Ascending aorta (tissue), 2 donors: ENCODE measurements at regions not wholly inside any gene's neighbourhood (a gene's known extent, or its start where the extent isn't known, plus 50 kb on each side); places are given as distances from the start of the nearest gene placed in this dataset.

ENCODE experiments used
- DNase-seq, 2 donors: peaks; one replicate each; pipeline ENCODE4 v3.0.0-alpha.2; 2019; ENCODE audit warnings: low spot score in 2 of 2
- H3K27ac ChIP-seq, 2 donors: fragments of 200-600 bp; sonication (generic); one replicate each; pipeline ENCODE4 v1.5.1; 2016 to 2017; ENCODE audit warnings: mild to moderate bottlenecking in 1 of 2
- H3K27me3 ChIP-seq: fragments of 200-600 bp; sonication (generic); one replicate; pipeline ENCODE4 v1.5.1; 2017
- H3K36me3 ChIP-seq, 2 donors: fragments of 200-600 bp; sonication (generic); one replicate each; pipeline ENCODE4 v1.5.1; 2016
- H3K4me1 ChIP-seq, 2 donors: fragments of 200-600 bp; sonication (generic); one replicate each; pipeline ENCODE4 v1.5.1; 2016 to 2017; ENCODE audit warnings: mild to moderate bottlenecking in 1 of 2
- H3K4me3 ChIP-seq, 2 donors: fragments of 200-600 bp; sonication (generic); one replicate each; pipeline ENCODE4 v1.5.1; 2016 to 2017; ENCODE audit warnings: mild to moderate bottlenecking in 1 of 2
- H3K9me3 ChIP-seq, 2 donors: fragments of 200-600 bp; sonication (generic); one replicate each; pipeline ENCODE4 v1.5.1; 2016
- intact Hi-C: fragments of 100-400 bp; cut with DNase I; formaldehyde crosslinking; loops from one replicate; pipeline ENCODE4 v1.15.1; 2023
- TF ChIP-seq, protein P1 (sequence below), 3 experiments: fragments of 200-600 bp in 2 of 3; fragments of 450-650 bp in 1 of 3; sonication (generic) in 2 of 3; IDR thresholded peaks; one replicate each; pipeline ENCODE4 v1.5.1; 2016 to 2019; ENCODE audit warnings: antibody characterized with exemption in 3 of 3, mild to moderate bottlenecking in 1 of 3, moderate library complexity in 1 of 3

DNA sequence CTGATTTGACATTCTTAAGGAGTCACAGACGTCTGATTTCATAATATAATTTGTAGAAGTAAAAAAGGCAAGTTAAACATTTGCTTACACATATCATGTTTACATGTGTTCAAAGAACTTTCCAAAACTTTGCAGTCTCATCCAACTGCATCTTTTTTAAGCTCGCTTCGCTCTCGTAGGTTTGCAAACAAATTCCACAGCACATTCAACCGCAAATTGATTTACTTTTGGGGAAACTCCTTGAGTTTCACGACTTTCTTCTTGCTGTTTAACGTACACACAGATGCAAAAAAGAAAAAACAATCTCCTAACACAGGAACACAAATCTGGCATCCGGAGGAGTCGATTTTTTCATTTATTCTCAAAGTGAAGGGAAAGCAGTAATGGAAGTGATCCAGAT is 1149.5 kb downstream of the VRK1 start:
- peaks cover 0 to 3% of the 10 kb centered on the region in 2 donors for H3K9me3 ChIP-seq
- no peak overlapping the region for H3K27ac ChIP-seq
- no peaks in the 10 kb centered on the region for H3K4me1 ChIP-seq
- TF ChIP-seq, protein P1, sequence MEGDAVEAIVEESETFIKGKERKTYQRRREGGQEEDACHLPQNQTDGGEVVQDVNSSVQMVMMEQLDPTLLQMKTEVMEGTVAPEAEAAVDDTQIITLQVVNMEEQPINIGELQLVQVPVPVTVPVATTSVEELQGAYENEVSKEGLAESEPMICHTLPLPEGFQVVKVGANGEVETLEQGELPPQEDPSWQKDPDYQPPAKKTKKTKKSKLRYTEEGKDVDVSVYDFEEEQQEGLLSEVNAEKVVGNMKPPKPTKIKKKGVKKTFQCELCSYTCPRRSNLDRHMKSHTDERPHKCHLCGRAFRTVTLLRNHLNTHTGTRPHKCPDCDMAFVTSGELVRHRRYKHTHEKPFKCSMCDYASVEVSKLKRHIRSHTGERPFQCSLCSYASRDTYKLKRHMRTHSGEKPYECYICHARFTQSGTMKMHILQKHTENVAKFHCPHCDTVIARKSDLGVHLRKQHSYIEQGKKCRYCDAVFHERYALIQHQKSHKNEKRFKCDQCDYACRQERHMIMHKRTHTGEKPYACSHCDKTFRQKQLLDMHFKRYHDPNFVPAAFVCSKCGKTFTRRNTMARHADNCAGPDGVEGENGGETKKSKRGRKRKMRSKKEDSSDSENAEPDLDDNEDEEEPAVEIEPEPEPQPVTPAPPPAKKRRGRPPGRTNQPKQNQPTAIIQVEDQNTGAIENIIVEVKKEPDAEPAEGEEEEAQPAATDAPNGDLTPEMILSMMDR (IDR thresholded peaks at IDR 0.05) = no peak
- H3K36me3 ChIP-seq = no peaks in the 10 kb centered on the region
- no peak overlapping the region for H3K4me3 ChIP-seq
- no peaks in the 10 kb centered on the region for H3K27me3 ChIP-seq
- intact Hi-C loops = no loop called here
- no peak for DNase-seq

DNA sequence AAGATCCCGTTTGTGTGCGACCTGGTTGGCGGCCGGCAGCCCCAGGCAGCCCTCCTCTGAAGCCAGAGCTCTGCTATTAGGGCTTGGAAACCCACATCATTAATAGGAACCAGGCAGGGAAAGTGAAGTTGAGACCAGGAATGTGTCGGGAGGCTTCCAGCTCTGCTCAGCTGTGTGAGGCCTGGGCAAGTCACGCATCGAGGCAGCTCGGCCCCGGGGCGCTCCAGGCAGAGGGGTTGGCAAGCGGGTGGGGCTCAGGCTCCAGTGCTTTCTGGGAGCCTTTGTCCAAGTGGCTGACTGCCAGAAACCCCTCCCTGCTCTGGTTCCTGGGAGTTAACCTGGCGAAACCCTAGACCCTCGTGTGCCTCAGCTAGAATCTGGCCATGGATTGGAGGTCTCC is 1151.7 kb downstream of the VRK1 start:
- no peaks in the 10 kb centered on the region for H3K36me3 ChIP-seq
- no peaks in the 10 kb centered on the region for H3K27me3 ChIP-seq
- H3K4me3 ChIP-seq = no peak overlapping the region
- peaks cover 0 to under 1% of the 10 kb centered on the region in 2 donors for H3K9me3 ChIP-seq
- no peak overlapping the region for H3K27ac ChIP-seq
- TF ChIP-seq, protein P1 (IDR thresholded peaks at IDR 0.05) = no peak
- H3K4me1 ChIP-seq = no peaks in the 10 kb centered on the region
- DNase-seq = no peak
- intact Hi-C loops = no loop called here

DNA sequence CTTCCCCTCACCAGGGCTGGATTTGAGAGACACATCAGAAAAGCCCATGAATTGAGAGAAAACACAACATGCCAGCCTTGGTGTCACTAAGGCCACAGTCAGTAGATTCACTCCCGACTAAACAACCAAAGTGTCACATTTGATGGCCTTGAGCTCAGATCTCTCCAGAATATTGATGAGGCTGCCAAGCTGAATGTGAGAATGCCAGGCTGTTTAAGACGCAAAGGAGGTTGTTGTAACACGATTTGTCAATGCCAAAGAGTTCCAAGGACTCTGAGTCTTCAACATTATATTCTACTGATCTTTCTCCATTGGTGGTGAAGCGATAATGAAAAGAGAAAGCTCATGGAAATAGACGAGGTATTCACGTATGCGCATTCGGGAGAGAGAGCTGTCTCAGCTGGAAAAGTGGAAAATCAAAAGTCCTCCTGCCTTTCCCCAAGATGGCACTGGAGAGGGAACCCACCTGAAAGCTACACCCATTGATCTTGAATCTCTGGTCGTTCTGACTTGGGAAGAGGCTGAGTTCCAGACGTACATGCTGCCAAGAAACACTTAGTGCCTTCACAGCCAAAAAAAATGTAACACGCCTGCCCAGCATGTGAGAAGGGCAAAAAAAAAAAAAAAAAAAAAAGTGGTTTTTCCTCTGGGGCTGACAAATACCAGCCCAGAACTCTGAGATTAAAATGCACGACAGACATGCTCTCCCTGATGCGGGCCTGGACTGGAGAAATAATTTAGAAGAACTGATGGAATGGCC is 1159.6 kb downstream of the VRK1 start:
- intact Hi-C loops = no loop called here
- H3K4me3 ChIP-seq = no peak overlapping the region
- TF ChIP-seq, protein P1 (IDR thresholded peaks at IDR 0.05) = no peak

DNA sequence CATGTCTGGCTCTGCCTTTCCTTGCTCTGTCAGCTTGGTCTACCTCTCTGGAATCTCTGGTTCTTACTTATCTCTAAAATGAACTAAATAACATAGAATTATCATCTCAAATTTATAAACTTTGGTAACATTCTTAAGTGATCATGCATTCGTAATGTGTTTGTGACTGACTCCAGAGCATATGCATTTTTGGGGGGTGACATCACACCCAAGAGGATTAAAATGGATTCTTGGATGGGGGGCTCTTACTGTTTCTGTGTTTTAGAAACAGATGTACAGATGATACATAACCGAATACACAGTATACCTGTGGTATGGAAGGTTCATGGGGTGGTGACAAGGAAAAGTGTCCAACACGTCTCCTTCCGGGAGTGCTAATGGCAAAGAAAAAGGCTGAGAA is 1162.1 kb downstream of the VRK1 start:
- Histone ChIP-seq H3K4me3 (no peak overlapping the region), H3K9me3 (no peaks in the 10 kb centered on the region), H3K27me3 (no peaks in the 10 kb centered on the region), H3K27ac (no peak overlapping the region), H3K4me1 (no peaks in the 10 kb centered on the region), H3K36me3 (peaks cover 0 to 6% of the 10 kb centered on the region in 2 donors)
- TF ChIP-seq, protein P1 (IDR thresholded peaks at IDR 0.05) = no peak
- intact Hi-C loops = no loop called here
- no peak for DNase-seq

More for the DNA sequence above, 1159.6 kb downstream of the VRK1 start:
- Histone ChIP-seq H3K27me3 (no peaks in the 10 kb centered on the region), H3K4me1 (no peaks in the 10 kb centered on the region), H3K36me3 (peaks cover 0 to 6% of the 10 kb centered on the region in 2 donors), H3K9me3 (no peaks in the 10 kb centered on the region), H3K27ac (no peak overlapping the region)
- DNase-seq = no peak

DNA sequence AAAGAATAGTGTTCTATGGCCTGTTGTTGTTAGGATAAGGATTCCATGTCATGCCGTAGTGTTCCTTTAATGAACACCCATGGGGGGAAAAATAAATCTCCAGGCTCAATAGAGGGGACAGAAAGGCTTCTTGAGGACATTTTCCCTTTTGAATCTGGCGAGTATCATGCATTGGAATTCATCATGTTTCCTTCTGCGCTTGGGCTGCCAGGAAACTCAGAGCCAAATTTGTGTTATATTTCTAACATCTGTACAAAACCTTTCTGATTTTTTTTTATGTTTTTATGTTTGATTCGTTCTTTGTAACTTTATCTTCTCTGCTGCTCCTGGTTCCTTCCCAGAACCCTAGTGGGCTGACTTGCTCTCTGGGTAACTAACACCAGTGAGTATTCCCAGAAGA is 1163.3 kb downstream of the VRK1 start:
- Histone ChIP-seq H3K9me3 (no peaks in the 10 kb centered on the region), H3K27ac (no peak overlapping the region), H3K4me1 (no peaks in the 10 kb centered on the region), H3K4me3 (no peak overlapping the region), H3K36me3 (peaks cover 0 to 6% of the 10 kb centered on the region in 2 donors), H3K27me3 (no peaks in the 10 kb centered on the region)
- TF ChIP-seq, protein P1 (IDR thresholded peaks at IDR 0.05) = no peak
- intact Hi-C loops = no loop called here
- no peak for DNase-seq
